Mesothelial cell of epicardium (in vitro differentiated cells): ENCODE measurements at regions not wholly inside any gene's neighbourhood (a gene's known extent, or its start where the extent isn't known, plus 50 kb on each side); places are given as distances from the start of the nearest gene placed in this dataset.

Source experiments
- DNase-seq, 2 experiments: peaks; one replicate each; pipeline ENCODE4 v3.0.0; 2021; ENCODE audit warnings: low spot score in 2 of 2; ENCODE audit not compliant: unreplicated experiment in 2 of 2
- H3K27ac Mint-ChIP-seq: 2 replicates; pipeline ENCODE4 v1.8.0; 2021; ENCODE audit warnings: mixed read lengths
- H3K27me3 Mint-ChIP-seq: 2 replicates; pipeline ENCODE4 v1.8.0; 2021; ENCODE audit warnings: low read depth, mixed read lengths
- H3K36me3 Mint-ChIP-seq: 2 replicates; pipeline ENCODE4 v1.8.0; 2021; ENCODE audit warnings: mixed read lengths
- H3K4me1 Mint-ChIP-seq: 2 replicates; pipeline ENCODE4 v1.8.0; 2021; ENCODE audit warnings: mixed read lengths
- H3K4me3 Mint-ChIP-seq: 2 replicates; pipeline ENCODE4 v1.8.0; 2021; ENCODE audit warnings: mild to moderate bottlenecking, moderate library complexity, mixed read lengths
- H3K9me3 Mint-ChIP-seq: 2 replicates; pipeline ENCODE4 v1.8.0; 2021; ENCODE audit warnings: mixed read lengths
- TF ChIP-seq, protein P1 (sequence below): fragments of 200-600 bp; sonication (generic); IDR thresholded peaks from one replicate; pipeline ENCODE4 v1.5.0; 2021; ENCODE audit warnings: antibody characterized with exemption; ENCODE audit not compliant: unreplicated experiment

DNA sequence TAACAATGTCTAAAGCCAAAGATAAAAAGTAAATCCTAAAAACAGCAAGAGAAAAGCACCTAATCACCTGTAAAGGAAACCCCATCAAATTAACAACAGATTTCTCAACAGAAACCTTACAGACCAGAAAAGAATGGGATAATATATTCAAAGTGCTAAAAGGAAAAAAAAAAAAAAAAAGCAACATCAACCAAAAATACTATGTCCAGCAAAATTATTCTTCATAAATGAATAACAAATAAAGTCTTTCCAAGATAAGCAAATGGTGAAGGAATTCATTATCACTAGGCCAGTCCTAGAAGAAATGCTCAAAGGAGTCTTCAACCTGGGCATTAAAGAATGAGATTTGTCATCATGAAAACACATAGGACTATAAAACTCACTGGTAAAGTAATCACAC, 192.0 kb upstream of the UBASH3B start:
- Mint-ChIP-seq H3K27ac (no peak overlapping the region), H3K36me3 (peaks cover 21% of the 10 kb centered on the region), H3K4me1 (no peaks in the 10 kb centered on the region), H3K27me3 (no peaks in the 10 kb centered on the region), H3K9me3 (peaks cover 62% of the 10 kb centered on the region), H3K4me3 (no peak overlapping the region)
- TF ChIP-seq, protein P1, sequence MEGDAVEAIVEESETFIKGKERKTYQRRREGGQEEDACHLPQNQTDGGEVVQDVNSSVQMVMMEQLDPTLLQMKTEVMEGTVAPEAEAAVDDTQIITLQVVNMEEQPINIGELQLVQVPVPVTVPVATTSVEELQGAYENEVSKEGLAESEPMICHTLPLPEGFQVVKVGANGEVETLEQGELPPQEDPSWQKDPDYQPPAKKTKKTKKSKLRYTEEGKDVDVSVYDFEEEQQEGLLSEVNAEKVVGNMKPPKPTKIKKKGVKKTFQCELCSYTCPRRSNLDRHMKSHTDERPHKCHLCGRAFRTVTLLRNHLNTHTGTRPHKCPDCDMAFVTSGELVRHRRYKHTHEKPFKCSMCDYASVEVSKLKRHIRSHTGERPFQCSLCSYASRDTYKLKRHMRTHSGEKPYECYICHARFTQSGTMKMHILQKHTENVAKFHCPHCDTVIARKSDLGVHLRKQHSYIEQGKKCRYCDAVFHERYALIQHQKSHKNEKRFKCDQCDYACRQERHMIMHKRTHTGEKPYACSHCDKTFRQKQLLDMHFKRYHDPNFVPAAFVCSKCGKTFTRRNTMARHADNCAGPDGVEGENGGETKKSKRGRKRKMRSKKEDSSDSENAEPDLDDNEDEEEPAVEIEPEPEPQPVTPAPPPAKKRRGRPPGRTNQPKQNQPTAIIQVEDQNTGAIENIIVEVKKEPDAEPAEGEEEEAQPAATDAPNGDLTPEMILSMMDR, result no peak
- no peak for DNase-seq

DNA sequence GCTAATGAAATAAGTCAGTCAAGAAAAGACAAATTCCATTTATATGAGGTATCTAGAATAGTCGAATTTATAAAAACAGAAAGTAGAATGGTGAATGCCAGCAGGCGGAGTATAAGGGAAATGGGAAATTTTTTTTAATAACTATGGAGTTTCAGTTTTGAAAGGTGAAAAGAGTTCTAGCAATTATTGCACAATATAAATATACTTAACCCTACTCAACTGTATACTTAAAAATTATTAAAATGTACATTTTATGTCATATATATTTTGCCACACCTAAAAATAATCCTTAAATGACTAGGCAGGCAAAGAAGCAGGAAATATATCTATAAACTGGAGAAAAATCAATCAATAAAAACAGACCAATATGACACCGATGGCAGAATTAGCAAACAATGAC, 196.5 kb upstream of the UBASH3B start:
- Mint-ChIP-seq H3K4me3 (no peak overlapping the region), H3K27ac (no peak overlapping the region), H3K27me3 (no peaks in the 10 kb centered on the region), H3K36me3 (peaks cover 13% of the 10 kb centered on the region), H3K9me3 (peaks cover 58% of the 10 kb centered on the region), H3K4me1 (no peaks in the 10 kb centered on the region)
- DNase-seq, result no peak
- TF ChIP-seq, protein P1, result no peak

DNA sequence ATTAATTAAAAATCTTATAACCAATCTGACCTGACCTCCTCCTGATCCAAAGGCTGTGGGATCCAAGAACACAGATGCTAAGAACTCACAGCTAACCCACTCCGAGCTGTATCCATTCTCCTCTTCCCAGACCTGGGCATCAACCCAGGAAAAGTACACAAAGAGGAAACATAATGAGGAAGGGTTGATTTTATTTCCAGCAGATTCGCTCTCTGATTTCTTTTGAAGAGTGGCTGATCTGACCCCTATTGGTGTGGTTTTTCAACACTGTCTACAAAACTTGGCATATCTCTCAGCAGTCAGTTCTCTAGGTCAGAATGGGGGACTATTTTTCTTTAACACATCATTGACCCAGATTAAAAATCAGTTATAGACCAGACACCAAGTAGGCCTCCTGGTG, 201.9 kb upstream of the UBASH3B start:
- Mint-ChIP-seq H3K27ac (no peak overlapping the region), H3K9me3 (peaks cover 24% of the 10 kb centered on the region), H3K4me1 (no peaks in the 10 kb centered on the region), H3K36me3 (peaks cover 9% of the 10 kb centered on the region), H3K27me3 (no peaks in the 10 kb centered on the region), H3K4me3 (no peak overlapping the region)
- DNase-seq, result no peak
- TF ChIP-seq, protein P1, result no peak

DNA sequence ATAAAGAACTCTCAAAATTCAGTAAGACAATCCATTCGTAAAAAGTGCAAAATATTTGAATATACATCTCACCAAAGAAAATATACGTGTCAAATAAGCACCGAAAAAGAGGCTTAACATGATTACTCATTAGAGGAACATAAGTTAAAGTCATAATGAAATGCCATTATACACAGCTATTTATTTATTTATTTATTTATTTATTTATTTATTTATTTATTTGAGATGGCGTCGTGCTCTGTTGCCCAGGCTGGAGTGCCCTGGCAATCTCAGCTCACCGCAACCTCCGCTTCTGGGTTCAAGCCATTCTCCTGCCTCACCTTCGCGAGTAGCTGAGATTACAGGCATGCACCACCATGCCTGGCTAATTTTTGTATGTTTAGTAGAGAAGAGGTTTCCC, 203.6 kb upstream of the UBASH3B start:
- H3K4me1 Mint-ChIP-seq, result no peaks in the 10 kb centered on the region
- peaks cover 2% of the 10 kb centered on the region for H3K36me3 Mint-ChIP-seq
- H3K27ac Mint-ChIP-seq, result no peak overlapping the region
- peaks cover 15% of the 10 kb centered on the region for H3K9me3 Mint-ChIP-seq
- no peak for DNase-seq
- TF ChIP-seq, protein P1, result no peak
- no peak overlapping the region for H3K4me3 Mint-ChIP-seq
- H3K27me3 Mint-ChIP-seq, result no peaks in the 10 kb centered on the region

DNA sequence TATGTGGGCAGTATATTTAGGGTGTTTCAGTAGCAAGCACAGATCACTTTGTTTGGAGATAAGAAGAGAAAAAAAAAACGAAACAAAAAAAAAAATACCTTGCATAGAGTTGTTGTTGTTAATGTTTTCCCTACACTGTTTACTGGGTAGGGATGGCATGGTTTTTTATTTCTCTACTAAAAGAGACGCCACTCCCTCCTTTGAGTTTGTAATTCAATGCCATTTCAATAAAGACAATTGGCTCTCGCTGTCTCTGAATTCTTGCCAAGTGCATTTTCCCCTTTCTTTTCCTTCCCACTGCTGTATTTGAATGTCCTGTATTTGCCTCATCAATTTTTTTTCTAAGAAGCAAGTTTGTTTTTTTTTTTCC, 213.9 kb upstream of the UBASH3B start:
- H3K9me3 Mint-ChIP-seq, result peaks cover 6% of the 10 kb centered on the region
- H3K4me3 Mint-ChIP-seq, result no peak overlapping the region
- TF ChIP-seq, protein P1, result no peak
- H3K36me3 Mint-ChIP-seq, result no peaks in the 10 kb centered on the region
- H3K27ac Mint-ChIP-seq, result no peak overlapping the region
- no peak for DNase-seq
- peaks cover 10% of the 10 kb centered on the region for H3K4me1 Mint-ChIP-seq
- H3K27me3 Mint-ChIP-seq, result peaks cover 5% of the 10 kb centered on the region
